Stimulated activated memory B cell treated with anti-CD40 and anti-IgM and Interleukin-4, amounts not matched to agents 10 μg/mL and 1 μg/mL and 100 μg/mL, for 72 hours (primary cell): ENCODE measurements at regions not wholly inside any gene's neighbourhood (a gene's known extent, or its start where the extent isn't known, plus 50 kb on each side); places are given as distances from the start of the nearest gene placed in this dataset.

ENCODE experiments used
- ATAC-seq: fragments of 150-1000 bp; cut with Tn5 transposase; 2 replicates; pipeline ENCODE4 v1.10.0; 2021
- H3K27ac Mint-ChIP-seq: one replicate; pipeline ENCODE4 v1.8.0; 2022; ENCODE audit warnings: mild to moderate bottlenecking, mixed read lengths
- H3K27me3 Mint-ChIP-seq: one replicate; pipeline ENCODE4 v1.8.0; 2022; ENCODE audit warnings: mixed read lengths
- H3K36me3 Mint-ChIP-seq: one replicate; pipeline ENCODE4 v1.8.0; 2022; ENCODE audit warnings: mixed read lengths
- H3K4me1 Mint-ChIP-seq: one replicate; pipeline ENCODE4 v1.8.0; 2022; ENCODE audit warnings: mixed read lengths
- H3K4me3 Mint-ChIP-seq: one replicate; pipeline ENCODE4 v1.8.0; 2022; ENCODE audit warnings: mild to moderate bottlenecking, moderate library complexity, mixed read lengths
- H3K9me3 Mint-ChIP-seq: one replicate; pipeline ENCODE4 v1.8.0; 2022; ENCODE audit warnings: mixed read lengths

DNA sequence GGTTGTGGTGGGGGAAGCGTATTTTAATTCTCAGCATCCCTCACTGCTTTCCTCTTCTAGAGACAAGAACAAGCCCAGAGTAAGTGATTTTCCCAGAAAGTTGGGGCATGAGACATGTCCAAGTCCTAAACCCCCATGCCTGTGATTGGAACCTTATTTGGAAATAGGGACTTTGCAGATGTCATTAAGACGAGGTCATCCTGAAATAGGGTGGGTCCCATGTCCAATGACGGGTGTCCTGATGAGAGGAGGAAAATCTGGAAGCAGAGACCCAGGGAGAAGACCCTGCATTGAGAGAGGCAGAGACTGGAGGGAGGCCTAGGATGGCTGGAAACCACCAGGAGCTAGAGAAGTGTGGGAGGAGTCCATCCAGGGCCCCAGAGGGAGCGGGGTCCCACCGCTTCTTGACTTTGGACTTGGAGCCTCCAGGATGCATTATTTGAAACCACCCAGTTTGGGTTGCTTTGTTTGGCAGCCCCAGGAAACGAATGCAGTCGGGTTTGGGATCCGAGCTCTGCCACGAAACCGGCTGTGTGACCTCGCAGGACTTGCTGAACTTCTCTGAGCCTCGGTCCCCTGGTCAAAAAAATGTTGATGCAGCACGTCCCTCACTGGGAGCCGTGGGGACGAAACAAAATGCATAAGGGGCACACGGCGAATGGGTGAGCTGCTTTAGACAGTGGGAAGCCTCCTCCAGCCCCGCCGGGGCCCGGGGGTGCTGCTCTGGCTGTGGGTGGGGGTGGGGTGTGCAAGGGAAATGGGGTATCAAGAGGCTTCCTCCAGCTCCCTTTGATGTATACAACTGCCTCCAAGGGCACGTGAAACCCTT is 113.9 kb downstream of the CPZ start:
- H3K27ac Mint-ChIP-seq: no peak overlapping the region
- H3K4me1 Mint-ChIP-seq: no peaks in the 10 kb centered on the region
- peaks cover 18% of the 10 kb centered on the region for H3K27me3 Mint-ChIP-seq
- H3K36me3 Mint-ChIP-seq: no peaks in the 10 kb centered on the region
- no peak overlapping the region for H3K4me3 Mint-ChIP-seq
- H3K9me3 Mint-ChIP-seq: peaks cover 4% of the 10 kb centered on the region
- ATAC-seq: no peak

DNA sequence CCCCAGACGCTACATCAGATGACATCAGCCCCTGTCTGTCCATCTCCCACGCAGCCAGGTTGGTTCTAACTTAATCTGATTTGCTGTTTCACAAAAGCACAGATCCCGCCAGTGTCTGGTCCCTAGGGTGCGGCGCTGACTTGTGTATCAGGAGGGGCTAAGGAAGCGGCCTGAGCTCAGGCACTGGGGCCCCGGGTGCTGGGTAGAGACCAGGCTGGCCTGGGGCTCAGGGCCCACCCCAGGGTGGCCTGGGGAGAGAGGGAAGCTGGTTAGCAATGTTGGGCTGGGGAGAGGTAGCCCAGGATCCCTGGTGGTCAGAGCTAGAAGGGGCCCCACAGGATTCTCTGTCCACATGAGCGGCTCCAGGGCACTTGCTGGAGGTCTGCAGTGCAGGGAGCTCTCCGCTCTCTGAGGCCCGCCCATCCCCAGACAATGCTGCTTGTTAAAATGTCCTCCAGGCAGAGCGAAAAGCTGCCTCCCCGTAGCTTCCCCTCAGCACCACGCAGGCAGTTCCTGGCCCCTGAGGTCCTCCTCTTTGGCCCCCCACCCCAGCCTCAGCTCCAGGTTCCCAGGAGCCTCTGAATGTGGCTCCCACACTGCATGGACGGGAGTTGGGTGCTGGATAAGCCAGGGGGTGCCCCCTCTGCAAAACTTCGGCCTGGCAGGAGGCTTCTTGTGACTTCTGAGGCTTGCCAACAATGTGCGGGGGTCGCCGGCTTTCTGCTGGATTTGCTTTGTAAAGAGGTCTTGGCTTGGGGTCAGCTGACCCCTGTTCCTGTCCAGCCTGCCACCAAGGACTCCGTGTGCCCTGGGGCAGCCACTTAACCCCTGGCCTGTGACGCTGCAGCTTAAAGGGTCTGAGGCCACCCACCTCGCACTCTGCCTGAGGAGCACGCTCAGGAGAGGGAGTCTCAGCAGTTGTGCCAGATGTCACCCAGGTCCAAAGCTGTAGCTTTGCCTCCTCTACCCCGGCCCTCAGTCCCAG is 112.9 kb downstream of the CPZ start:
- Mint-ChIP-seq H3K9me3 (no peaks in the 10 kb centered on the region), H3K27me3 (peaks cover 22% of the 10 kb centered on the region), H3K4me1 (no peaks in the 10 kb centered on the region), H3K36me3 (no peaks in the 10 kb centered on the region), H3K27ac (no peak overlapping the region), H3K4me3 (no peak overlapping the region)
- ATAC-seq: no peak

DNA sequence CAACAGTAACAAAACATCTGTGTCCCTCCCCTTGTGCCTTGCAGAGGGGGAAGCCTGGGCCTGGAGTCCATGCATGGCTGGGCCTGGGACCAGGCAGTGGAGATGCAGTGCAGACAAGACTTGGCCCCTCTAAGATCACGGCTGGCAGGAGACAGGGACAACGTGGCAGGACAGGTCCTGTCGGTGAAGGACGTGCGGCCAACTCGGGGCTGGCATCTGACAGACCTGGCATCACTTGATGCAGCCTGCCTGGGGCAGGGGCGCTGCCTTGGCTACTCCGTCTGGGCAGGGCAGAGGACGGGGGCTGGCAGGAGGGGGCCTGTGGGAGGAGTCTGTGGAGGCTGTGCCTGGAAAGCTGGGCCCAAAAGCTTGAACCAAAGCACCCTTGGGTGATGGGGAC is 112.1 kb downstream of the CPZ start:
- Mint-ChIP-seq H3K4me1 (no peaks in the 10 kb centered on the region), H3K27ac (no peak overlapping the region), H3K36me3 (no peaks in the 10 kb centered on the region), H3K27me3 (peaks cover 26% of the 10 kb centered on the region), H3K9me3 (no peaks in the 10 kb centered on the region), H3K4me3 (no peak overlapping the region)
- ATAC-seq: no peak

DNA sequence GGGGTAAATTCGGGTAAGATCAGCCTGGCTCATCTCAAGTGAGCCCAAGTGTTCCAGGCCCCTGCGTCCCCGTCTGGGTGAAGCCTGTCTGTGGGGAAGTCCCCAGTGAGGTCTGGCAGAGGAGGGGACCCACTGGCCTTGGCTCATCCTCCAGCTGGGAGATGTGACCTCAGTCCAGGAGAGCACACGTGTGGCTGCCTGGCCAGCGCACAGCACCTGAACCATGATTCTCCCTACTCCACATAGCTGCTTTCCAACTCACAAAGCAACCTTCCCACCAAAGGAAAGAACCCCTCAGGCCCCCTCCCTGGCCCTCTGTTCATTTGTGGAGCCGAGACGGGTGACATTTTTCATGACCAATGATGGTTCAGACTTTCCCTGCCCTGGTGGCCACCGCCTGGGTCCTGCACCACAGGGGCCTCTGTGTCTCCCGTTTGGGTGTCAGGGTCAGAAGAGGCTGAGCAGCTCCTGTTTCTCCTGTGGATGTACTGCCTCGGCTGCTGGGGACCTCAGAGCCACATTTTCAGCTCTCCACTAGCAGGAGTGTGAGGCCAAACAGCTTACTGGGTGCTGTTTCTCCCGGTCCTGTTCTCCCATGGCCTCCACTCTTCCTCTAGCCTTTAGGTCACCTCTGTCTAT is 111.4 kb downstream of the CPZ start:
- no peaks in the 10 kb centered on the region for H3K4me1 Mint-ChIP-seq
- peaks cover 26% of the 10 kb centered on the region for H3K27me3 Mint-ChIP-seq
- H3K9me3 Mint-ChIP-seq: no peaks in the 10 kb centered on the region
- H3K27ac Mint-ChIP-seq: no peak overlapping the region
- H3K4me3 Mint-ChIP-seq: no peak overlapping the region
- ATAC-seq: no peak
- H3K36me3 Mint-ChIP-seq: no peaks in the 10 kb centered on the region

DNA sequence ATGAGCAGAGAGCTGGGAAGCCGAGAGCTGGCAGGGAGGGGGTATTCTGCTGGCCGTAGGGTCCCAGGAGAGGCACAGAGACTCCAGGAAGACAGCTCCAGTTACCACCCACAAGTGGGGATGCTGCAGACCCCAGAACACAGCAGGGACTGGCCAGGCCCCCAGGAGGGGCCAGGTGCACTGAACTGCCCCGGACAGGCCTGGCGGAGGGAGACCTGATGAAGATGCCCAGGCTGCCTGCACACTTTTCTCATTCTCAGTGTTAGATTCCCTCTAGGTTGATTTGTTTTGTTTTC is 110.8 kb downstream of the CPZ start:
- Mint-ChIP-seq H3K4me1 (no peaks in the 10 kb centered on the region), H3K36me3 (no peaks in the 10 kb centered on the region), H3K4me3 (no peak overlapping the region), H3K27ac (no peak overlapping the region), H3K27me3 (peaks cover 26% of the 10 kb centered on the region), H3K9me3 (no peaks in the 10 kb centered on the region)
- no peak for ATAC-seq

DNA sequence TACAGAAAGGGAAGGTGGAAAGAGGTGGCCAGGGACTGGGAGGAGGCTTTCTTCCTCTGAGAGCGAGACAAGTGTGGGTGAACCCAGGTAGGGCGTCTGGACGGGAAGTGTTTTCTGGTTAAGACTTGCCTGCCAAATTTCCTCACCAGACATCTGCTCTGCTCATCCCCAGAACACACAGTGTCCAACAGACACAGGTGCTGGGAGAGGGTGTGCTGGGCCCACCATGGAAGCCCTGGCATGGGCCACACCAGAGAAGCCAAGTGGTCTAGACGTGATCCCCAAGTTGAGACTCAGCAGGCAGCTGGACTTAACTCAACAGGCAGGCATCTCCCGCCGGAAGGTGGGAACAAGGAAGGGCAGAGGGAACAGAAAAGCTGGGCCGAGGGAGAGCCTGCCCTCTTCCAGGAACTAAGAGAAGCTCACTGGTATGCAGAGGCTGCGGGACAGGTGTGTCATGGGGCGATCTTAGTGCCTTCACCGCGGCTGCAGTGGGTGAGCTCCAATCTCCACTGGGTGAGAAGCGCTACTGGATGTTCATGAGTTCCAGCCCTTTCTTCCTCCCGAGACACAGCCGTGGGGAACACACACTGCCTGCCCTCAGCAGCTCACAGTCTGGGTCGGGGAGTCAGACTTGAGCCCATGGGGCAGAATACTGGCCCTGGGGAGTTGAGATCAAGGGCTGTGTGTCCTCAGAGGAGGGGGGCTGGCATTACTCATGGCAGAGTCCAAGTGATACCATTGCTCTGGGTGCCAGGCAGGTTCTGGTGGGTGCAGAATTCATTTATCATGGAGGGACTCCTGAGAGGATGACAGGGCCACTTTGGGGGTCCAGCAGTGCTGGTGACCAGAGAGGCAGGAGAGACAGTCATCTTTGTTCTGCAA is 110.2 kb downstream of the CPZ start:
- H3K36me3 Mint-ChIP-seq: no peaks in the 10 kb centered on the region
- peaks cover 27% of the 10 kb centered on the region for H3K27me3 Mint-ChIP-seq
- no peak for ATAC-seq
- no peak overlapping the region for H3K4me3 Mint-ChIP-seq
- no peaks in the 10 kb centered on the region for H3K4me1 Mint-ChIP-seq
- no peak overlapping the region for H3K27ac Mint-ChIP-seq
- no peaks in the 10 kb centered on the region for H3K9me3 Mint-ChIP-seq

DNA sequence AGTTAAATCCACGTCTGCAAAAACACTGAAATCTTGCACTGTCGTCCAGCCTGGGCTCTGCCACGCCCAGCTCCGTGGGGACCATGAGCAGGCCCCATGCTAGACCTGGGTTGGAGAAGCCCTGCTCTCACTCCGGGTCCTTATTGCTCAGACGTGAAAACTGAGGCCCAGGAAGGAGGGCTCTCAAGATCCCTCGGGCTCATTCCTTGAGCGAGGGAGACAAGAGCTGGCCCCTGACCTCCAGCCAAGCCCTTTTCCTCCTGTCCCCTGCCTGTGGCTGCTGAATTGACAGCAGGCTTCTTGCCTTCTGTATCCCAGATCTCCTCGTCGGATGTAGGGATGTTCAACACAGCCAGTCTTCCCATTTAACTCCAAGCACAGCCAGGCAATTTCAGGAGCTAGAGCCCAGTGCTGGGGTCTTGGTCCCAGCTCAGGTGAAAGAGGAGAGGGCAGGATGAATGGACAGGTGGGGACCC is 109.5 kb downstream of the CPZ start:
- Mint-ChIP-seq H3K27me3 (peaks cover 34% of the 10 kb centered on the region), H3K9me3 (peaks cover 5% of the 10 kb centered on the region), H3K27ac (no peak overlapping the region), H3K4me3 (no peak overlapping the region), H3K36me3 (no peaks in the 10 kb centered on the region), H3K4me1 (no peaks in the 10 kb centered on the region)
- no peak for ATAC-seq

DNA sequence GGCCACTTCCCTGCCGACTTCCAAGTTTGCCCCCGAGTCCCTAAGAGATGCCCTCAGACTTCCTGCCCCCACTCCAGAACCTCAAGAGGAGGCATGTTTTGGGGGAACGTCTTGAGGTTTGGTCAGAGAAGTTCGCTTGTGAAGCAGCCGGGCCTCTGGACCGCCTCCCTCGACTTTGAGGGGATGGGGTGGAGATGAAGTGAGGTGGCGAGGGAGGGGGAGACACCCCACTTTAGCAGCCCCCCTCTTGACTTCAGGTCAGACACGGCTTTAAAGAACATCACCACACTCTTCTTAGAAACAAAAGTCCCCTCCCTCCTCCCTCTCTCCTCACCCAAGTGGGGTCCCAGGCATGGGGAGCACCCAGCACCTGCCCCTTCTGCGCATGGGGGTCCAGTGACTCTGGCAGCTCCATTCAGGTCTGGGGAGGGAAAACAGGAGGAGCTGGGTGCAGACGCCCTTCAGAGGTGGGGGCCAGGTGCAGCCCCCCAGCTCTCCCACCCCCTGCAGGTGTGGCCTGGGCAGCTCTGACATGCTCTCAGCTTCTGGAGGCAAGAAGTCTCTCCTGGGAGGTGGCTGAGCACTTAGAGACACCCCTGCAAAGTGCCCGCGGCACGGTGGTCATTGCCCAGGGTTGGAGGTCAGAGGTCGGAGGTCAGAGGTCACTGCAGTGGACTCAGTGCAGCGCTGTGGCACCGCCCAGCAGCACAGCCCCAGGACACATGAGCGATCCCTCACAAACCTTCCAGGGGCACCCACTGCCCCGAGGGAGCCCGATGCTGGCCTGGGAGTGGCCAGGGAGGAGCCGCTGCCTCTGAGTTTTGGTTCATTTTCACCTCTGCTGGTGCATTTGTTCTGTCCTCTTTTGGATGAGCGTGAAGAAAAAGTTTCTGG is 108.8 kb downstream of the CPZ start:
- Mint-ChIP-seq H3K9me3 (peaks cover 6% of the 10 kb centered on the region), H3K27me3 (peaks cover 38% of the 10 kb centered on the region), H3K27ac (no peak overlapping the region), H3K4me3 (no peak overlapping the region), H3K4me1 (no peaks in the 10 kb centered on the region), H3K36me3 (no peaks in the 10 kb centered on the region)
- no peak for ATAC-seq

DNA sequence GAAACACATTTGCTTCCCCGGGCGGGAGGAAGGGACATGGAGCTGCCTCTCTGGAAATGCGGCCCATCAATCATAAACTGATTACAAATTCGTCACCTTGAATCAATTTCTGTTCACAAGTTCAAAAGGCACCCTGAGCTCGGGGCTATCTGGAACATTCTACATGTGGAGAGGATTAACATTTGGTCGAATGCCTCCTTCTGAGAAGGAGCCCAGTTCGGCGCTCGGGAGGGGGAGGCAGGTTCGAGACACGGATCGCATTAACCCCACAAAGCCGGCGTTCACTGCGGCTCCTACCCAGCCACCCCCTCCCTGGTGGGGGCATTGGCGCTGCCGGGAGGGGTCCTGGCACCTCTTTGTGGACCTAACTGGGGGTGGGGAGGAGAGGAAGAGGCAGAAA is 108.0 kb downstream of the CPZ start:
- no peaks in the 10 kb centered on the region for H3K36me3 Mint-ChIP-seq
- peaks cover 6% of the 10 kb centered on the region for H3K9me3 Mint-ChIP-seq
- no peaks in the 10 kb centered on the region for H3K4me1 Mint-ChIP-seq
- ATAC-seq: no peak
- no peak overlapping the region for H3K4me3 Mint-ChIP-seq
- H3K27ac Mint-ChIP-seq: no peak overlapping the region
- H3K27me3 Mint-ChIP-seq: peaks cover 38% of the 10 kb centered on the region

DNA sequence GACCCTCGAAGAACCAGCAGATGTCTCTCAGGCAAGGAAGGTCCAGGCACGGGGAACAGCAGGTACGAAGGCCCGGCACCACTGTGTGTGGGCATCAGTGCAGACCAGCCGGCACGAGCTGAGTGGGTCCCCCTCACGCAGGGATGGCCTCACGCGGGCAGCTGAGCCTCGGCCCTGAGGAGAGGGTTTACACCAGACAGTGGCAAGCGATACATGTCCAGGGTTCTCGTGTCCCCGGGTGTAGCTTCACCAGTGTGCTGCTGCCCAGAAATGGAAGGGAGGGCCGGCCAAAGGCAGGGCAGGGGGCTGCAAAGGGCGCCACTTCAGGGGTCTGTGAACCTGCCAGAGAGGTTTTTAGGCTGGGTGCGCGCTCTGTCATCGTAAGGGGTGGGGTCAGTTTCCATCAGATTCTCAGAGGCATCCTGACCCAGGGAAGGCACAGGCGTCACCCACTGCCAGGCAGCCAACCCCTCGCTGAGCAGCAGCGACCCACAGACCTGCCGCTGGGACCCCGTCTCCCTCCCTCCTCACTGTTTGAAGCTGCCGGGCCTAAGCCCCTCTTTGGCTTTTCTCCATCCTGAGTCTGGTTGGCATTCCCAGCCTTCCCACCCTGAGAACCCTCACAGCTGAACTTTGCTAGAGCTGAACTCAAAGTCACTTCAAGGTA is 107.0 kb downstream of the CPZ start:
- Mint-ChIP-seq H3K27me3 (peaks cover 33% of the 10 kb centered on the region), H3K4me3 (no peak overlapping the region), H3K27ac (no peak overlapping the region), H3K36me3 (no peaks in the 10 kb centered on the region), H3K4me1 (no peaks in the 10 kb centered on the region), H3K9me3 (peaks cover 6% of the 10 kb centered on the region)
- no peak for ATAC-seq

DNA sequence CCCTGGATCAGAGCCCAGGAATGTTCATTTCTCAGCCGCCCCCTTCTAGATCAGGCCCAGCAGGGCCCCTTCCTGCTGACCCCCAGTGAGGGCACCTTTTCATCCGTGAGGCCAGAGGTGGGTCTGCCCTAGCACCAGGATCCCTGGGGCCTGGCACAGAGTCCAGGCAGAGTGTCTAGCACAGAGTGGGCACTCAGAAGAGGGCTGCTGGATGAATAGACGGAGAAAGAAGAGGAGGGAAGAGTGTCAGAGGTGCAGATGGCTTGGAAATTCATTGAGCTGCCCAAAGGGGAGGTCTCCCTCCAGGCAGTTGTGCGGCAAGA is 106.5 kb downstream of the CPZ start:
- H3K36me3 Mint-ChIP-seq: no peaks in the 10 kb centered on the region
- H3K4me3 Mint-ChIP-seq: no peak overlapping the region
- H3K27ac Mint-ChIP-seq: no peak overlapping the region
- H3K27me3 Mint-ChIP-seq: peaks cover 28% of the 10 kb centered on the region
- peaks cover 6% of the 10 kb centered on the region for H3K9me3 Mint-ChIP-seq
- ATAC-seq: no peak
- no peaks in the 10 kb centered on the region for H3K4me1 Mint-ChIP-seq

DNA sequence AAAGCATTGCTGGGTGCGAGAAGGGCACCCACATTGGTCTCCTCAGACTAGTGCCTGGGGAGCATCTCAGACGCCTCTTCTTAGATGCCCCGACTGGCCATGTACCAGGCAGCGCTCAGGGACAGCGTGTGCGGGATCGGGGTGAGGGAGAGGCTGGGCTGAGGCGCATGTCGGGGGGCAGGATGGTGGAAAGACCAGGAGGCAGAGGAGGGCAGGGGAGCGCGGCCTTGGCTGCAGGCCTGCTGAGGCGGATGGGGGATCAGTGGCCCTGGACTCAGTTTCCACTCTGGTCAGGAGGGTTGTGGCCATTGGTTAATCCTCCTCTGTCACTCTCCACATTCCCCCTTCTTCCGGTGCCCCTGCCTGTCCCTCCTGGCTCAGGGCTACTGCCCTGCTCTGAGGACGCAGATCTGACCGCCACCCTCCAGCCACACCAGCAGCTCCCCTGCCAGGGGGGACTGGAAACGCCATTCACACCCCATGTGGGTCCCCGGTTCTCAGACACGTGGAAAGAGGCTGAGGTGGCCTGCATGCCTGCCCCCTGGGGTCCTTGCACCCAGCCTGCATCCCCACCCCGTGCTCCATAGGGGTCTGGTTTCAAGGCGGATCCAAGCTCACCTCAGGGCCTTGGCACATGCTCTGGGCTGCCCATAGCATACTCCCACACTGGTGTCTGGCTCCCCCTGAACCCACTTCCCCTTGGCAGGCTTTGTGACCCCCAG is 105.9 kb downstream of the CPZ start:
- no peaks in the 10 kb centered on the region for H3K36me3 Mint-ChIP-seq
- no peak for ATAC-seq
- peaks cover 10% of the 10 kb centered on the region for H3K9me3 Mint-ChIP-seq
- no peak overlapping the region for H3K27ac Mint-ChIP-seq
- no peak overlapping the region for H3K4me3 Mint-ChIP-seq
- no peaks in the 10 kb centered on the region for H3K4me1 Mint-ChIP-seq
- H3K27me3 Mint-ChIP-seq: peaks cover 28% of the 10 kb centered on the region

DNA sequence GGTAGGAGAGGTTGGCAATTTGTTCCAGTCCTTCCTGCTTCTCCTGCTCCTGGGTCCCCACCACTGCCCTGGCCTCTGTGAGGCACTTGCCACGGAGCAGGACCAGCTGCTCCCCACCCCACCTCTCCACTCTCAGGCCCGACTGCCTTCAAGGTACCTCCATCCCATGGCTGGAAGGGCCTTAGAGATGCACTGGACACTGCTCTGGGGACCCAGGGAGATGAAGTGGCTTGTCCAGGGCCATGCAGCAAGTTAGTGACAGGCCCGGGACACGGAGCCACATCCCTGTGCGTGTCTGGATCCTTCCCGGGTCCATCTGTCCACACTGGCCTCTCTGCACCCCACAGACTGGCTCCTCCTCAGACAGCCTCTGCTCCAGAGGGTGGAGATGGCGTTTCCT is 105.3 kb downstream of the CPZ start:
- Mint-ChIP-seq H3K27me3 (peaks cover 23% of the 10 kb centered on the region), H3K9me3 (peaks cover 16% of the 10 kb centered on the region), H3K36me3 (no peaks in the 10 kb centered on the region), H3K4me1 (no peaks in the 10 kb centered on the region), H3K4me3 (no peak overlapping the region), H3K27ac (no peak overlapping the region)
- no peak for ATAC-seq
